Activated naive CD8-positive, alpha-beta T cell treated with anti-CD3 and anti-CD28 coated beads, Interleukin-2, amount 50 U/mL, for 16 hours (primary cell): ENCODE measurements at regions not wholly inside any gene's neighbourhood (a gene's known extent, or its start where the extent isn't known, plus 50 kb on each side); places are given as distances from the start of the nearest gene placed in this dataset.
"Not testable (repeated sequence)": the region's sequence is repeated elsewhere in the genome, so short reads cannot be mapped to it uniquely, and the experiment has no call there.

Experiments used
- DNase-seq: peaks from one replicate; pipeline ENCODE4 v3.0.0-alpha.2; 2020; ENCODE audit warnings: low read depth, low spot score

DNA sequence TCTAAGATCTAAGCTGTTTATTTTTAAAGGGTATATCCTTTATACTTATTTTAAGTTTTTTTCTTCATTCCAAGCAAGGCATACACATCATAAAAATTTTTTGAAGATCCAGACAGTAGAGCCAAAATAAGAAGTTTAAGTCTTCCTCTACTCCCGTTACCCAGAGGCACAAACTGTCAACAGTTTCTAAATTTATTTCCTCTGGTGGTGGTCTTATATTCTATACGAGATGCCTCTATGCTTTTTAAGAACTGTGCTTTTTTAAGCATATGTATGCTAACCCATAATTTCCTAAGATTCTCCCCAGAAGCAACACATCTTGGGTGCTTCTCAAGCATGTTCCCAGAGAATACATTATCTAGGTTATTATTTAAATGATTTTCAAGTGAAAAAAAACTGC lies 383.6 kb downstream of the COG6 start:
- DNase-seq: no peak

DNA sequence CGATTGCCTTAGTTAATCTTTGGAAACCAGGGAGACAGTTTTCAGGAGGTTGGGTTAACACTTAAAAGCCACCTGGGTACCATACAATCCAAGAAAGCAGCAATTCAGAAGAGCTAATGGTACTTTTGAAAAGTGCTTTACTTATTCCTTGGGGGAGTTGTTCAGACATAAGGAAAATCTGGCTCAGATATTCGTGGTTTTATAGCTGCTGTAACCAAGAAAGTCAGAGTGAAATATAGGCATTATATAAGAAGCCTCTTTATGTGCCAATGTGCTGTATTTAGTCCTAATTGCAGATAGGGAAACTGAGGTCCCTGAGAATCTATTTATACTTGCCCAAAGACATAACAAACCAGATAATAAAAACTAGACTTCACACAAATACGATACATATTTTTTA lies 387.5 kb downstream of the COG6 start:
- DNase-seq: no peak

DNA sequence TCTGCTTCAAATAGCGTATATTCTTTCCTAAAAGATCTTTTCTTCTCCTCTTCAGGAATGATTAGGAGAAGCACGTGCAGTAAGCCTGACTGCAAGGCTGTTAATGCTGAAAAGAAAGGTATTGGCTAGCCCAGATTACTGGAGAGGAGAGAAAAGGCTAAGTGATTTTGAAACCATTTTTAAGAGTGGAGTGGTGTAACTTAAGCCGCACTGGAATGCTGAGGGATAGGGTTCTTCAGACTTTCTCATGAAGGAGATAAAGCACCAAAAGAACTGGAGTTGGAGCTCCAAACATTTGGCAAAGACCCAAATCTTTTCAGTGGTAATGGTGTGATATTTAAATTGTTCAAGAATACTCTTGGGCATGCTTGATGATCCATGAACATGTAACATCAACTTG lies 388.3 kb downstream of the COG6 start:
- DNase-seq: no peak

DNA sequence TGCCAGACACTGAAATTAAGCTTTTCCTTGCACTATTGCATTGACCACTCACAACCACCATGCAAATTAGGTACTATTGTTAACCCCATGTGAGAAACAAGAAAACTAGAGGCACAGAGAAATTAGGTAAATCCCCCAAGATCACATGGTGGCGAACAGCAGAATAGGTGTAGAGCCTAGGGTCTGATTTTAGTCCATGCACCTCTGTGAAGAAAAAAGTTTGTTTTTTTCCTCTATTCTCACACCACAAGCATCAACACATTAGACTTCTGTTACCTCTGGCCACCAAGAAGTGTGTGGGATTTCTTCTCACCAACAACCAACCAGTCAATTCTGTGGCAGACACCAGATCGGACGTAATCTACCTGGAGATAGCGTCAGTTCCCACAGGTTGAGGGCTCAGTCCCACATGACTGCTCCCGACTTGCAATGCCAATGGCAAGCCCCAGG lies 391.9 kb downstream of the COG6 start:
- no peak for DNase-seq

DNA sequence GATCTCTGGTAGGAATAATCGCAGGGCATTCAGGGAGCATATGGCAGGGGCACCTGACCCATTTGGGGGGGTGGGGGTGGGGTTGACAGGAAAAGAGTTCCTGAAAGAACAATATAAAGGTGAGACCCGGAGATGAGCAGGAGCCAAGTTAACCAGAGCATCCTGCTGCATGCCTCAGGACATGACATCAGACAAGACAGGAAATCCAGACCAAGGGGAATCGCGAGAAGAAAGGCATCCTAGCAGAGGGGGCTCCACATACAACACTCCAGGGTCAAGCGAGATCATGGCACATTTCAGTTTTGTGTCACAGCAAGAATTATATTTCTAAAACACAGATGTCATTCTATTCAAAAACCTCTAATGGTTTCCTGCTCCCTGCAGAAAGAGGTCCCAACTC lies 393.1 kb downstream of the COG6 start:
- no peak for DNase-seq

DNA sequence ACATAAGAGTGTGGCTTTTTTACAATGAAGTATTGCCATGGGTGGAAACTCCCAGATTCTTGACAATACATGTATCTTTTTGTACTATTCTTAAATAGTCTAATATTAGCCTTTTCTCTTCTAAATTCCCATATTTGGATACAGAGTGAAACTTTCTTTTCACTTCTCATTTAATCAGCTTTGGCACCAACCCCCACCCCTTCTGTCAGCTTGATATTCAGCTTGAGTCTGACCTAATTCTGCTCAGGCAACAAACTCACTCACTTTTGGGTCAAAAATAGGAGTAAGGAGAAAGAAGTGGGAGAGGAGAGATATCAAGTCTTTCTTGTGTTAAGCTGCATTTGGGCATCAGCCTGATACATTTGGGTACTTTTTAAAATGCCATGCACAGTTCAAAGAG lies 397.5 kb downstream of the COG6 start:
- DNase-seq: no peak

DNA sequence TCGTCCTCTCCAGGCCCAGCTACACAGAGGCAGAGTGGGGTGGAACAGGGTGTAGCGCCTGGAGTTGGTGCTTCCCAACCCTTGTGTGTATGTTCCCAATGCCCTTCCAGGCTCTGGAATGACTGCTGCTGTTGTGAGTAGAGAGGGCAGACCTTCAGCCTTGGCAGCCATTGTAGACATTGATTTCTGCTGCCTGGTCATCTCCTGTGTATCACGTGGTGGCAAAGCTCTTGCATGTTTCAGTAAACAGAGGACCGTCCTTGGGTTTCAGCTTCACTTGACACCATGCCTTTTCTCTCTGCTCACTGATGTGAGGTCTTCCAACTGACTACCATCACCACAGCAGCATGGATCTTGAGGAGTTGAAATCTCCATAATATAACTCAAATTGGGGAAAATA lies 397.9 kb downstream of the COG6 start:
- no peak for DNase-seq

DNA sequence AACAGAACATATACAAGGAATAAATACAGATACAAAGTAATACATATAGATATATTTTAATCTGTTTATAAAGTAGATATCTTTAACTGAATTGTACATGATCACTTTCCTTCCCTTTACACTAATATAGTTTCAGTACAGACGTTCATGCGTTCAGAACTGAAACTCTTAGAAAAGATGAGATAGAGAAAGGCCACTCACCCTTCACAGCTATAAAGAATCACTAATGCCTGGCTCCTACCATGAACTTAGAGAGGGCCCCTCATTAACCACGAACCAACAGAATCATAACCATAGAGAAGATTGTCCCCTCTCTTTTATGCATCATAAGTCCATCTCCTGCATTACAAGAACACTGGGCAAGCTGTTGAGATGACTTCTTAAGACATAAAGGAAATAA lies 399.0 kb downstream of the COG6 start:
- not testable (repeated sequence) for DNase-seq

DNA sequence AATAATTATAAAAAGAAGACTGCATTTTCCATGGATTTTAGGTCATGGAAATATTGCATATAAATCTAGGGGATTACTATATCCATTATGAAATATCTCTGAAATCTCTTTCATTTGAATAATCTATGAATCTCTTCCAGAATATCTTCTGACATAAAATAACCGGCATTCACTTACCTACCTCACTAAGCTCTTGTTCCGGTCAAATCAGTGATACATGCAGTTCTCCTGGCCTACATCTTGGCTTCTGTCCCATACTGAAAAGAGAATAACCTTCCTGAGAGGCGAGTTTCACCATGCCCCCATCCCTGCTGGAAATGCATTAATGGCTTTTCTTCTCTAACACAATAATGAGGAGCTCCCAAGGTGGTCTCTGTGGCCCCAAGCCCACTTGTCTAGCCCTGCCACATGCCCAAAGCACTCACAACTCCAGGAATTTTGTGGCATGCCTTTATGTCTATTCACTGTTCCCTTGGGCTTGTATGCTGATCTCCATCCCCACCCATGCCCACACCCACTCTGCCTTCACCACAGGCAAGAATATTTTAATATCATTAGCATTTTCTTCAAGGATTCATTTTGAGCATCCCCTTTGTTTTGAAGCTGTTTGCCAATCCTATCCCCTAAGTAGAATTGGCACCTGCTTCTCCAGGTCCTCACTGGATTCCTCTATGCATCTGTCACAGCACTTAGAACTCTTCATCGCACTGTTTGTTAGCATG lies 401.6 kb downstream of the COG6 start:
- DNase-seq: no peak

DNA sequence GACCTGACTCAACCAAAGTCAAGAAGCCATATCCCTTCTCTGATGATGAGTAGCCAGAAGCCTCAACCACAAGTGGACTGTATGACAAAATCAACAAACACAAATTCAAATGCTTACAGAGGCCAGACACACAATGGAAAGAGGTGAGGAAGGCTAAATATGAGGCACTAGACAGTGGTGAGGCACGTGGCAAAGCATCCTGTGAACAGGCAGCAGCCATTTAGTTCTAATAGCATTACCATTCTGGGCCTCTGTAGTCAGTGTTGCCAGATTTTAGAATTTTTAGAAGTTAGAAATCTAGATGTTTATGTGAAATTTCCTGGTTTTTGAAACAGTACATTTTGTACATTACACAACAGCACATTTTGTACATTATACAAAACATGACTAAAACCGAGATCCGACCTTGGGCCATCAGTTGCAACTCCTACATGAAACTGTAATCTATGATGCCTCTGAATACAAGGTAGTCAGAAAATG lies 403.3 kb downstream of the COG6 start:
- no peak for DNase-seq

DNA sequence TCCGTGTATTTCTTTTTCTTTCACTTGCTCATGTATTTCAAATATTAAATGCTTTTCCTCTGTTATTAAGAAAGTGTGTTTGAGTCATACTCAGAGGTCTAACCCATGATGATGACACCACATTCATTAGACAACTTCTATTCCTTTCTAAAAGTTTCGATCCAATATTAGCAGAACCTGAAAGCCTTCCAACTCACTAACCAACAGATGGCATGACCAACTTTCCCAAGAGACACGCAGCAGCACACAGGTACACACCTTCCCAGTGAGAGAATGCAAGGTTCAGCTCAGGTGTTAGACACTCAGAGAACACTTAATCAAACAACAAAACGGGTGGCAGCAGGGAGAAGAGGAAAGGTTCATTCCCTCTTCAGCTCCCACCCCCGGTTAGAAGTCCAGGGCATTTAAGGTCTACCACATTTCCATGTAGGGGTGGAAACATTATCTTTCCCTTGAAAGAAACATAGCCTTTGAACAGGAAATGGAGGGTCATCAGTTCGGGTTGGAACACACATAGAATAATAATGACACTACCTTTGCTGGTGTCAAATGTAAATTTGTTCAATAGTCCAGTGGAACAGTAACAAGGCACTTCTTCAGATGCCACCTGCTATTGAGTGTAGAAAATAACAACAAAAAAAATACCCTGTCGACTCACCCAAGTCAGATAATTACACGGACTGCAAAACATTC lies 404.2 kb downstream of the COG6 start:
- DNase-seq: no peak

DNA sequence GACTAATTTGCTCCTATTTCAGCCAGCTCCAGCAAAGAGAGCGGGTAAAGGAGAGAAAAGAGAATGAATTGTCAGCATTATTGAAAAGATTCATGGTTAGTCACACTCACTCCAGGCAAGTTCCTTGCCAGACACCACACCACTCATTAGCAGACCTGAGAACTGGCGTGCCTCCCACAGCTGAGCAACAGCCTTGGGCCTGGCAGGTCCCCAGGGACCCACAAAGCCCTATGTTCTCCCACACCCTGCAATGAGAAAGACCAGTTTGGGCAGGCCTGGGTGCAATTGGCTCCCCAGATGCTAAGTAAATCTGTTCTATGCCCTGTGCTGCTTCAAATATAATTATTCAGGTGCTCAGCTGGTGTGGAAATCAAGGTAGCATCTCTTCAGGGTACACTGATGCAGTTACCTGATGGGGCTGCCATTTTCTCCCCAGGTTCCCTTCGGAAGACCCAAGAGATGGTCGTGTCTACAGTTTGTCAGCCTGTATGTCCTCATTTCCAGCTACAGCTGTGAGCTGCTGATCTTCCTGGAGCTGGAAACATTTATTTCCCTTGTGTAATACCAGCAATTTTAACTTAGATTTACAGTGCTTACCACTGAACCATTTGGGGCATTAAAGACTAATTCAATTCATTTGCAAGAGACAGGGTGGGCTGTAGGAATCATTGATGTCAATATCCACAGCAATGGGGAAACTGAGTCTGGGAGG lies 405.0 kb downstream of the COG6 start:
- no peak for DNase-seq

DNA sequence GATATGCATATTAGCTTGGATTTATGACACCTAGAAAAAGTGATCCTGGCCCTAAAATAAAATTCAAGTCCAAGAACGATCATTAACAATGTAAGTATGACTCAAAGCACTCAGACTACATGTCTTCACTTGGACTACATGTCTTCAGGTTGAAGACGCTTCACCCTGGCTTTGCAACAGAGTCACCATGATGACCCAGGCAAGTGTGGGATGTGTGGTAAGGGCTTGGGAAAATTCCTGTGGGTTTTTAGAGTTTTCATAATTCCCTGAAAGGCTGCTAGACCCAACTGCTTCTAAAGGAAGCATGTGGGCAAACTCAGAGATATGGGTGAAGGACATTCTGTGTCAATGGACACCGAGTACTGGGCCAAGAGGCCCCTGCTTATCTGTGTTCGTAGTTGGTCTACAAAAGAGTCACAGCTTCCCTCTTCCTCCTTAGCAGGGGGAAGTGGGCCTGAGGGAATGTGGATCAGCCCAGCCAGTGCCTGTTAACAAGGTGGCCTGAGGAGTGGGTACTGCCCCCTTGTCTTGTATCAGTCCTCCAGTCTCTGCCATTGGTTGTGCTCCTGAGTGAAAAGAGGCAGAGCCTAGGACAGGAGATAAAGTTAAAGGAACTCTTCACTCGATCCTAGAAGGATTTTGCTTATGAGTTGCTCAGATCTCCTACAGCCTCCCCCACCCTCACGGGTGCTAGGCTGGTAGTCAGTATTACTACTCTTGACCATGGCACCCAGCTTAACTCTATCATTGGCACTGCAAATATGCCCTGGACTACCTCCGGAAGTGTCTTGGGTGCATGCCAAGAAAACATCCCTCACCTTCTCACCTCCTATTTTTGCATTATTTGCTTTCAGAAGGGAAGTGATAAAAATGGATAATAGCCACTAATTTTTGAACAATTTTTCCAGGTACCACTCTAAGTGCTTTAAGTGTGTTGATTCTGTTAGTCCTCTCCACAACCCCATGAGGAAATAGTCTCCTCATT lies 406.3 kb downstream of the COG6 start:
- no peak for DNase-seq

DNA sequence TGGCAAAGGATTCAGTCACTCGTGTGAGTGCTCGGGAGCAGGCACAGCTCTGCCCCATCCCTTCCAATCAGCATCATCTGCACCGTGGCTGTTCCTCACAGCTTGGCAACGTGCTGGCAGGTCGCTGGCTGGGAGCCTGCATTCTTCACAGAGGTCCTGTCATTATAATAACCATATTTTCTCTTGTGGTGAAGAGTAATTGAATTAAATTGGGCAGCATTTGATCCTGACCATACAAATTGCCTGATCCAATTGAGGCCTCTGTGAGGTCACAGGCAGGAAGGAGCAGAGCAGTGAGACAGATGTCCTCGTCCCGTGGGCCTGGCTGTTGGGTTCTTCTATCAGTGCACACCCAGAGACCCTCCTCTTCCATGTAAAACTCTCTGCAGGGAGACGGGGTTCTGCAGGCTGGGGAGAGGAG lies 407.8 kb downstream of the COG6 start:
- DNase-seq: no peak

DNA sequence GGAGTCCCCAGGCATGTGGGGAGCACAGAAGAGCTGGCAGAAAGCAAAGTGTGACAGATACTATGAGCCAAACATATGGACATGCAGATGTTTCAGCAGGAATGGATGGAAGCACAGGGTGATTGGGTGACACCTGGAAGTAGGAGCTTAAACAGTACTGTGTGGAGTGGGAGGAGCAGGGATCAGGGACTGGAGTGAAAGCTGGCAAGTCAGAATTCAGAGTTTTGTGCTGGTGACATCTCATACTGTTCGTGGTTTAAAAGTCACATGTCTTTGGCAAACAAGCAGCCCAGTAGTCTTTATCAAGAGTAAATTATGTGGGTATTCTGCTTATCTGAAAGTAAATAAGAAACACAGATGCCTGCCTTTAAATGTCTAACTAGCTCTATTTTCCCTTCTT lies 408.2 kb downstream of the COG6 start:
- no peak for DNase-seq

DNA sequence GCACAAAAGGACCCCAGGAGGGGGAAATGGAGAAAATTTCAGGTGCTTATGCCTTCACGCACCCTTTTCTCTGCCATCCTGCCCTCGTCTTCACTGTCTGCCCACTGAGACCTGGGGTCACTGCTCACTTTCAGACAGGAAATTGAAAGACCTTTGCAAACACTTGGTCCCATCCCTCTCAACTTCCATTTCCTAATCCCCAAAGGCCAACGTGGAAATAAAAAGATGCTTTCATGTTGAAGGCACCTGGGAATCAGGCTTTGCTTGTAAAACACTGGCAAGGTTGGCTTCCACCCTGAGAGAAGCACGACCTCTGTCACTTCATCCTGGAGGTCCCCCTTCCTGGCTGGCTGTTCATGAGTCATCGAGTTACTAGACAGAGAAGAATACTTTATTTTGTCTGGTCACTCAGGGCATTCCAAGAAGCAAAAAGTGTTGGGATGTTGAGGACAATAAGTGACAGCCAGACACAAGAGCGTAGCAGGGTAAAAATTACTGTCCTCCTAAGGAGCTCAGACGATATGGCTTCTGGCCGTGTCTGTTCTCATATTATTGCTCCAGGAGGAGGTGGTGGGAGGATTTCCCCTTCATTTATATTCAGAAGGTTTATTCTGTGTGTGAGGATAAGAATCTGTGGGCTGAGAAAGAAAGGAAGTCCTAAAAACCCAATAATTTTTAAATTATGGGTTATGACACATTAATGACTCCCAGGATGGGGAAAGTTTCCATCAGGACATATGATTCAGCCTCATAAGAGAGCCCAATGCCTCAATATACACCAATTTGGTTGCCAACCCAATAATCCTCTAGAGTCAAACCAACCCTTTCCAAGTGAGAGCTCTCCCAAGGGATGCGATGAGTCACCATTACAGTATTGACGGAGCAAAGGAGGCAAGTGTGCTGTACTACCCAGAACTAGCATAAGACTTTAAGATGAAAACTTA lies 409.0 kb downstream of the COG6 start:
- DNase-seq: no peak

DNA sequence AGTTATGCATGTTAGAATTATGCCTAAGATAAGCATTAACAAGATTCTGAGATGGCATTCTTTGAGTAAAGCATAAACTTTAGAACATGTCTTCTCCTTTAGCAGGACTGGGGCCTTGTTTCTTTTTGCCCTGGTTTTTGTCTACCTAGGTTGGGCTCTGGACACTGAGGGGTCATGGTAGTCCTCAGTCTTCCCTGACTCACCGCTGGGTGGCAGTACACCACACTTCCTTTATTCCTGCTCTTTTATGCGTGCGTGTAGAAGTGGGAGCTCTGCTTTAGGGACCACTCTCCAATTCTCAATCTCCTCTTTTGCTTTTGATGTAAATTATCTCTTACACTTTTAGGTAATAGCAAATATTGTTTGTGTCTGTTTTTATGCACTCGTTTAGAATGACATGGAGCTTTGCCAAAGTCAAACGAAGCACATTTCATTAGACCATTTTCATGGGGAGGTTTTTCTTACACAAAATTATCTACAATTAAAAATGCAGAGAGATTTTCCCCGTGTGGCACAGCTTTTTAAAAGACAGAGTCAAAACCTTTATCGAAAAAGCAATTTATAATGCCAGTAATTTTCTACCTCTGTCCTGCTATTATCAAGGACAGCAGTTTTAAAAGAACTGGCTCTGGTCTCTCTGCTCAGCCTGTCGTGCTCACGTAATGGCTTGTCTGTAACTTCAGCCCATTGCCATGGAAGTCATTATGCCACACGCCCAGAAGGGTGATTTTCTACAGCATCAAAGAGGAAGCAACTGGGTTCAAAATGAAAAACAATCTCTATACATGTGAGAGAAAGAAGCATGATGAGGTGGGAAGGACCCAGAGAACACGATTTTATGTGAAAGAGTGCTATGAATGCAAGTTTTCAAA lies 413.9 kb downstream of the COG6 start:
- DNase-seq: peak; percentile 40

DNA sequence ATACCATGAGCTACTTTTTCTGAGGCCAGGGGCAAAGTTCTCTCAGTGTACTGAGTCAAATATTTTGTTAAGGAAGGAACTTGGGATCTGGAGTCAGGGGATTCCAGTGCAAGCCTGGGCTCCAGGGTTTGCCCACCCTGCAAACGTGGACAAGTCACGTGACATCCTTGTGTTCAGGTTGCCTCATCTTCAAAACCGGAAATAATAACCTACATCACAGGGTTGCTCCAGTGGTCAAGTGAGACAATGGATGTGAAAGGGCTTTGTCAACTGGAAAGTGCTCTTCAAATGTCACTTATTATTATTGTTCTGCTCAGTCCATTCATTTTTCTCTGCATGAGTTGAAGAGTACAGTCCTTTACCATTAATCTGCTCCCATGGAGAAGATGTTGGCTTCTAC lies 414.9 kb downstream of the COG6 start:
- no peak for DNase-seq

DNA sequence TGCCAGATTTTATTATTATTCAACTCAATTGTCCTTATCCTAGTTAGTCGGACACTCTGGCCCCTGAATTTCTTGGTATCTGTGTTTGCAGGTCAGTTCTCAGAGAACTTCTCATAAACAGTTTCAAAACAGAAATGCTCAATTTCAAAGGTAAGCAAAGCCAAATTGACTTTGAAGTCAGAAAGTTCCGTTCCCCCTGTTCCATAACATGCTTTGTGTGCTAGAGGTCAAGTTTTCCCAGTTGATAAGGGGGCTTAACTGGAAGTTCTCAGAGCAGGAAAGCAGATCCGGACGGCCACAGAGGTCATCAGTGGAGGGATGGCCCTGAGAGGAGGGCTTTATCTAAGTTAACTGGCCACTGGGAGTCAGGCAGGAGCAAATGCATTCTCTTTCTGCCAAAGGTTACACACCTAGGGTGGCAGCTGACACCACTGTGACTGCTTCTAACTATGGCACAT lies 417.2 kb downstream of the COG6 start:
- DNase-seq: no peak
